Heart right ventricle (tissue), 16 donors: ENCODE measurements at regions not wholly inside any gene's neighbourhood (a gene's known extent, or its start where the extent isn't known, plus 50 kb on each side); places are given as distances from the start of the nearest gene placed in this dataset.

Experiments
- ATAC-seq, 8 donors: fragments of 200-7000 bp; cut with Tn5 transposase; one replicate each; pipeline ENCODE4 v1.9.1; 2020; ENCODE audit warnings: mild to moderate bottlenecking in 8 of 8, moderate library complexity in 8 of 8, moderate number of reproducible peaks in 1 of 8
- DNase-seq, 2 donors: peaks; one replicate each; pipeline ENCODE4 v3.0.0-alpha.2; 2020
- H3K27ac ChIP-seq, 10 donors: fragments of 200-600 bp; sonication (generic) in 2 of 10; one replicate each; pipeline versions ENCODE4 v1.5.0 to v1.8.0; 2020 to 2022; ENCODE audit warnings: mild to moderate bottlenecking in 3 of 10
- H3K27me3 ChIP-seq, 7 donors: fragments of 200-600 bp; one replicate each; pipeline ENCODE4 v1.8.0; 2021 to 2022; ENCODE audit warnings: mild to moderate bottlenecking in 2 of 7
- H3K36me3 ChIP-seq, 9 donors: fragments of 200-600 bp; sonication (generic) in 1 of 9; one replicate each; pipeline versions ENCODE4 v1.5.0 to v1.8.0; 2020 to 2022; ENCODE audit warnings: mild to moderate bottlenecking in 2 of 9
- H3K4me1 ChIP-seq, 9 donors: fragments of 200-600 bp; sonication (generic) in 1 of 9; one replicate each; pipeline versions ENCODE4 v1.5.0 to v1.8.0; 2020 to 2022; ENCODE audit warnings: mild to moderate bottlenecking in 4 of 9
- H3K4me3 ChIP-seq, 10 donors: fragments of 200-600 bp; sonication (generic) in 2 of 10; one replicate each; pipeline versions ENCODE4 v1.5.0 to v1.8.0; 2020 to 2022; ENCODE audit warnings: mild to moderate bottlenecking in 7 of 10, moderate library complexity in 2 of 10
- H3K9me3 ChIP-seq, 11 donors: fragments of 200-600 bp in 10 of 11; sonication (generic) in 2 of 11; one replicate each; pipeline versions ENCODE4 v1.5.0 to v1.8.0; 2013 to 2022; ENCODE audit warnings: mild to moderate bottlenecking in 2 of 11, control low read depth in 1 of 11, moderate library complexity in 1 of 11
- CTCF ChIP-seq, 9 donors: fragments of 200-600 bp; sonication (generic) in 2 of 9; IDR thresholded peaks; one replicate each; pipeline versions ENCODE4 v1.5.0 to v1.8.0; 2021 to 2022; ENCODE audit warnings: antibody characterized with exemption in 9 of 9, mild to moderate bottlenecking in 5 of 9, moderate library complexity in 1 of 9
- WGBS, 2 donors: extraction: QIAGEN DNeasy Blood & Tissue Kit; methylation state at CpG; one replicate each; pipeline ENCODE4 v1.1.7; 2013; ENCODE audit warnings: inconsistent platforms in 1 of 2; 5-methylcytosine and 5-hydroxymethylcytosine counted together
- intact Hi-C, 10 donors: fragments of 100-400 bp; cut with DNase I; formaldehyde crosslinking; loops; one replicate each; pipeline versions ENCODE4 v1.11.1 to v1.14.2; 2022
- donor health status: Arrhythmogenic right ventricular cardiomyopathy.
- donor health status: ischemic (EF 13 %, LVEDD 7.1; RV severe dilation, severe dysfunction).
- donor health status: healthy with polysubstance abuse.
- donor health status: DM: no; HTN: yes; CAD: no.
- donor health status: DM: no; HTN: no; CAD: no.
- donor health status: ischemic (EF 25% LVEDD 6.9; RV normal size, moderate dysfunction).
- donor health status: ischemic (EF 25% LVEDD 5.7; RV mildly dilated, moderate dysfunction).
- donor health status: healthy.
- donor health status: DM: yes; HTN: yes; CAD: no.
- donor health status: Ischemic cardiomyopathy.
- donor health status: ischemic (EF 35%, LVEDD 5.7; RV mildly dilated, moderate dysfunction).
- donor health status: nonischemic (EF 11% LVEDD 7.7; RV severe dilation, severe dysfunction).
- donor health status: DM: yes; HTN: yes; CAD: no.
- donor health status: PGD.
- donor health status: ischemic (EF 29% LVEDD 5.4; RV normal size, mild dysfunction).
- donor health status: nonischemic (EF 23%, LVEDD 6.1; RV moderate dilation, normal function).

GRCh38 chr1:94633051-94633450 lies 91.5 kb upstream of the F3 start:
- no peak for ATAC-seq
- DNase-seq, result no peak
- Histone ChIP-seq H3K4me1 (peaks cover 0 to 21% (median 0%) of the 10 kb centered on the region in 9 donors), H3K27me3 (peaks cover 0 to 6% (median 0%) of the 10 kb centered on the region in 7 donors), H3K36me3 (no peaks in the 10 kb centered on the region), H3K4me3 (no peak overlapping the region), H3K27ac (no peak overlapping the region), H3K9me3 (no peaks in the 10 kb centered on the region)
- WGBS, 2 donors, result 84 to 92% methylated on average over 4 of the region's 4 CpGs
- TF ChIP-seq CTCF (IDR thresholded peaks at IDR 0.05), result no peak
- intact Hi-C loops, result loop anchor here in 1 of 10 donors (10.0 kb wide), 1 partner anchor 62 kb away; no protein-coding TSS in a partner anchor

GRCh38 chr1:94629259-94630181 lies 88.0 kb upstream of the F3 start:
- no peak for TF ChIP-seq CTCF (IDR thresholded peaks at IDR 0.05)
- H3K36me3 ChIP-seq, result no peaks in the 10 kb centered on the region
- 86 to 92% methylated on average over 16 of the region's 16 CpGs for WGBS, 2 donors
- DNase-seq (no peak), ATAC-seq (peak in 1 of 8 donors; percentile 30)
- peaks cover 0 to 26% (median 0%) of the 10 kb centered on the region in 9 donors for H3K4me1 ChIP-seq
- no peak overlapping the region for H3K27ac ChIP-seq
- no peak overlapping the region for H3K4me3 ChIP-seq
- intact Hi-C loops, result loop anchor here in 1 of 10 donors (10.0 kb wide), 1 partner anchor 65 kb away; no protein-coding TSS in a partner anchor
- no peaks in the 10 kb centered on the region for H3K9me3 ChIP-seq
- H3K27me3 ChIP-seq, result peaks cover 0 to 6% (median 0%) of the 10 kb centered on the region in 7 donors

GRCh38 chr1:94628499-94628843 lies 86.9 kb upstream of the F3 start:
- H3K36me3 ChIP-seq, result no peaks in the 10 kb centered on the region
- WGBS, 2 donors, result 85 to 86% methylated on average over 6 of the region's 6 CpGs
- H3K4me3 ChIP-seq, result no peak overlapping the region
- DNase-seq, result no peak
- no peaks in the 10 kb centered on the region for H3K9me3 ChIP-seq
- peak overlapping the region in 1 of 10 donors; percentile 47 for H3K27ac ChIP-seq
- H3K27me3 ChIP-seq, result peaks cover 0 to 2% (median 0%) of the 10 kb centered on the region in 7 donors
- TF ChIP-seq CTCF (IDR thresholded peaks at IDR 0.05), result no peak
- H3K4me1 ChIP-seq, result peaks cover 0 to 26% (median 0%) of the 10 kb centered on the region in 9 donors
- intact Hi-C loops, result no loop called here
- peak in 2 of 8 donors; percentile 58 to 61 for ATAC-seq

- intact Hi-C loops, result no loop called here
- H3K4me3 ChIP-seq, result no peak overlapping the region
- ATAC-seq (peak in 5 of 8 donors; percentile 27 to 88 (median 50)), DNase-seq (no peak)
- peaks cover 0 to 26% (median 0%) of the 10 kb centered on the region in 9 donors for H3K4me1 ChIP-seq
- H3K27ac ChIP-seq, result peak overlapping the region in 1 of 10 donors; percentile 47
- no peak for TF ChIP-seq CTCF (IDR thresholded peaks at IDR 0.05)
- 68 to 78% methylated on average over 10 of the region's 10 CpGs for WGBS, 2 donors
- H3K27me3 ChIP-seq, result no peaks in the 10 kb centered on the region
- no peaks in the 10 kb centered on the region for H3K36me3 ChIP-seq
- H3K9me3 ChIP-seq, result no peaks in the 10 kb centered on the region
Observed at GRCh38 chr1:94627771-94628498, 86.4 kb upstream of the F3 start.
